Body of pancreas (tissue), 4 donors: ENCODE measurements at regions not wholly inside any gene's neighbourhood (a gene's known extent, or its start where the extent isn't known, plus 50 kb on each side); places are given as distances from the start of the nearest gene placed in this dataset.

Source experiments
- POLR2A ChIP-seq, 3 donors: fragments of 450-650 bp; IDR thresholded peaks; one replicate each; pipeline ENCODE4 v1.6.1; 2016; ENCODE audit warnings: antibody characterized with exemption in 3 of 3, mild to moderate bottlenecking in 2 of 3
- TF ChIP-seq, protein P1 (sequence below), 7 experiments: fragments of 450-650 bp in 4 of 7; fragments of 200-600 bp in 3 of 7; sonication (generic) in 3 of 7; IDR thresholded peaks; one replicate each; pipeline ENCODE4 v1.5.1; 2016 to 2019; ENCODE audit warnings: antibody characterized with exemption in 7 of 7

DNA sequence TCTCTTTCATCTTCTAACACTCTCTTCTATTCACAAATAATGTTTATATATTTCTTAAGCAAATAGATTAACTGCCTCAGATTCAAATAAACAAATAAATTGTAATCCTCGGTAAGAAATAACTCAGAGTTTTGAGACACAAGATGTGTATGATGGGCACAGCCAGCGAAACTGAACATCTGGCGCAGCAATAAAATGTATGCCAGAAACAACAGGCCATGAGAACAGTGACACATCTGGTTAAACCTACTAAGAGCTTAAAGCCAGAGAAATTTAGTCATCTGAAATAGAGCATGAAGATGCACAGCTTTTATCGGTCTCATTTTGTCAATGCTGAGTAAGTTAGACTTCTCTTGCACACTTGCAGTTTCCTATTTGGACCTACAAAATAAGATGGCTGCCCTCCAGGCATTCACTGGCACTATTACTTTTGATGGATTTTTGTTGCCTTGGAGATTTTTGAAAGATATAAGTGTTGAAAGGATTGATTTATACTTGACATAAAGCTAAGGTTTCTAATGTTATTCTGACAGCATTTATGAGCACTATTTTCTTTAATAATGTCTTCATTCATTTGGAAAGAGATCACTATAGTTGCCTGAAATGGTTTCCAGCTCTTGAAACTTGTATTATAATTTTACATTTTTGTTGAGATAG lies 1444.0 kb downstream of the PCDH18 start:
- TF ChIP-seq, protein P1, sequence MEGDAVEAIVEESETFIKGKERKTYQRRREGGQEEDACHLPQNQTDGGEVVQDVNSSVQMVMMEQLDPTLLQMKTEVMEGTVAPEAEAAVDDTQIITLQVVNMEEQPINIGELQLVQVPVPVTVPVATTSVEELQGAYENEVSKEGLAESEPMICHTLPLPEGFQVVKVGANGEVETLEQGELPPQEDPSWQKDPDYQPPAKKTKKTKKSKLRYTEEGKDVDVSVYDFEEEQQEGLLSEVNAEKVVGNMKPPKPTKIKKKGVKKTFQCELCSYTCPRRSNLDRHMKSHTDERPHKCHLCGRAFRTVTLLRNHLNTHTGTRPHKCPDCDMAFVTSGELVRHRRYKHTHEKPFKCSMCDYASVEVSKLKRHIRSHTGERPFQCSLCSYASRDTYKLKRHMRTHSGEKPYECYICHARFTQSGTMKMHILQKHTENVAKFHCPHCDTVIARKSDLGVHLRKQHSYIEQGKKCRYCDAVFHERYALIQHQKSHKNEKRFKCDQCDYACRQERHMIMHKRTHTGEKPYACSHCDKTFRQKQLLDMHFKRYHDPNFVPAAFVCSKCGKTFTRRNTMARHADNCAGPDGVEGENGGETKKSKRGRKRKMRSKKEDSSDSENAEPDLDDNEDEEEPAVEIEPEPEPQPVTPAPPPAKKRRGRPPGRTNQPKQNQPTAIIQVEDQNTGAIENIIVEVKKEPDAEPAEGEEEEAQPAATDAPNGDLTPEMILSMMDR (IDR thresholded peaks at IDR 0.05) = no peak
- TF ChIP-seq POLR2A (IDR thresholded peaks at IDR 0.05) = no peak
